ENCODE measurements at regions not wholly inside any gene's neighbourhood (a gene's known extent, or its start where the extent isn't known, plus 50 kb on each side); places are given as distances from the start of the nearest gene placed in this dataset.

DNA sequence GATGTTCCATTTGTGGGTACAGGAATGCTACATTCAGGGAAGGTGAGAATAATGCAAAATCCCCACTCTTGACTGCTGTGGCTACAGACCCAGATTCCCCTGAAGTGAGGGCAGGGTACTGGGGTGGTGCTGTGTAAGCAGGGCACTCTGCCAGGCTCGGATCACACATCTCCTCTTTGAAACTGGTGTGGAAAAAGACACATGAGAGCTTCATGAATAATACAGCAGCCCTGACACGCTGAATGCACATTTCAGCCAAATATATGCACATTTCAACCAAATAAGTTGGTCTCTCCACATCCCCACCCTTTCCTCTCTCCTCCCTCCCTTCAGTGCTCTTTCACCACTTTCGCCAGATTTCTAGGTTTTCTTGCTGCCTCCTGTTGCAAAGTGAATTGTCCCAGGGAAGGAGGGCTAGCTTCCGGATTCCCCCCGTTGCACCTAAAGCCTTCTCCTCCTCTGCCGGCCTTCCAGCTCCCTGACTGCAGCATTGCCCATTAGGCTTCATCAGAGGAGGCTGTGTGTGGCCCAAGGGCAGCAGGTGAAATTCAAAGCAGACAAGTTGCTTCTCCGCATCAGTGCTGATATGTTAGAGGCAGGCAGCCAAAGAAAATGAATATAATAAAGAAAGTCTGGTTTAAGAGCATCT is 118.2 kb upstream of the TMCC3 start:
- TF ChIP-seq, protein P1, sequence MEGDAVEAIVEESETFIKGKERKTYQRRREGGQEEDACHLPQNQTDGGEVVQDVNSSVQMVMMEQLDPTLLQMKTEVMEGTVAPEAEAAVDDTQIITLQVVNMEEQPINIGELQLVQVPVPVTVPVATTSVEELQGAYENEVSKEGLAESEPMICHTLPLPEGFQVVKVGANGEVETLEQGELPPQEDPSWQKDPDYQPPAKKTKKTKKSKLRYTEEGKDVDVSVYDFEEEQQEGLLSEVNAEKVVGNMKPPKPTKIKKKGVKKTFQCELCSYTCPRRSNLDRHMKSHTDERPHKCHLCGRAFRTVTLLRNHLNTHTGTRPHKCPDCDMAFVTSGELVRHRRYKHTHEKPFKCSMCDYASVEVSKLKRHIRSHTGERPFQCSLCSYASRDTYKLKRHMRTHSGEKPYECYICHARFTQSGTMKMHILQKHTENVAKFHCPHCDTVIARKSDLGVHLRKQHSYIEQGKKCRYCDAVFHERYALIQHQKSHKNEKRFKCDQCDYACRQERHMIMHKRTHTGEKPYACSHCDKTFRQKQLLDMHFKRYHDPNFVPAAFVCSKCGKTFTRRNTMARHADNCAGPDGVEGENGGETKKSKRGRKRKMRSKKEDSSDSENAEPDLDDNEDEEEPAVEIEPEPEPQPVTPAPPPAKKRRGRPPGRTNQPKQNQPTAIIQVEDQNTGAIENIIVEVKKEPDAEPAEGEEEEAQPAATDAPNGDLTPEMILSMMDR (IDR thresholded peaks at IDR 0.05 in 4 of 5, conservative IDR thresholded peaks at IDR 0.05 in 1 of 5), result no peak
- no peak for TF ChIP-seq POLR2A (IDR thresholded peaks at IDR 0.05)

All from gastrocnemius medialis (tissue), 4 donors.